ENCODE measurements at regions not wholly inside any gene's neighbourhood (a gene's known extent, or its start where the extent isn't known, plus 50 kb on each side); places are given as distances from the start of the nearest gene placed in this dataset.
A peak's percentile ranks its signal among the peaks of the same experiment; 100 is the strongest.
"Not testable (repeated sequence)": the region's sequence is repeated elsewhere in the genome, so short reads cannot be mapped to it uniquely, and the experiment has no call there.

DNA sequence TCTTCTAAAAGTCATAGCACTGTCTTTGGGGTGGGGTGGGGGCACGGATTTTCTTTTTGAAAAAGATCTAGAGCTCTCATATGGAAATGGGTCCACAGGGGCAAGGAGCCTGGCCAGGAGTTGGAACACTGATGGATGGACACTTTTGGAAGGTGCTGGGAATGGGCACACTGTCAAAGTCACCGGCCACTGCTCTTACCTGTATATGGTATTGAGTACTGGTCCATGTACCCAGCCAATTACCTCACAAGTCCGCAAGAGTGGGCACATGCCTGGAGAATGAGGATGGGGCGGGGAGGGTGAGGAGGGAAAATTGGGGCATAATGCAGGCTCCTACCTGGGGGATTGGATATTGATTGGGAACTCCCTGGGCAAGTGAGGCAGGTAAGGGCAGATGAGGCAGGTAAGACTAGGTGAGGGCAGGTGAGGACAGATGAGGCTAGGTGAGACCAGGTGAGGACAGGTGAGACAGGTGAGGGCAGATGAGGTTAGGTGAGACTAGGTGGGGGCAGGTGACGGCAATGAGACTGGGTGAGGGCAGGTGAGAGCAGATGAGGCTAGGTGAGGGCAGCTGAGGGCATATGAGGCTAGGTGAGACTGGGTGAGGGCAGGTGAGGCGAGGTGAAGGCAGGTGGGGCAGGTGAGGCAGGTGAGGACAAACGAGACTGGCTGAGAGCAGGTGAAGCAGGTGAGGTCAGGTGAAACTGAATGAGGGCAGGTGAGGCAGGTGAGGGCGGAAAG, 167.9 kb downstream of the NRN1 start:
- no peak for DNase-seq (ENCODE audit: low read depth in 2 of 2)

DNA sequence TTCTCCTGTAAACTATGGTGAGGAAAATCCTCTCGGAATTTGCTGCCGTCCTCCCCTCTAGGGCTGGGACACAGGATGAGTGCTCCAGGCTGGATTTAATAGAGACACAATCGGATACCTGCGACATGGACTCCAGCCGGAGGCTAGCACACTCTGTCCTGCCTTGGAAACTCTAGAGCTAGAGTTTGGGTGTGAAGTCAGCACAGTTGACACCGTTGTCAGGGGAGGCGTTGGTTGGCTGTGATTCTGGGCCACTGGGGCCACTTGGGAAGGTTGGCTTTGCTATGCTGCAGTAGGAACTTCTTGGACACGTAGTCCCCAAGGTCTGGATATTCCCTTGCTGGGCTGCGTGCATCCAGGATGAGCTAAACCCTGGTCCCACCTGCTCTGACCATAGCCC, 169.4 kb downstream of the NRN1 start:
- DNase-seq (ENCODE audit: low read depth in 2 of 2) = no peak

DNA sequence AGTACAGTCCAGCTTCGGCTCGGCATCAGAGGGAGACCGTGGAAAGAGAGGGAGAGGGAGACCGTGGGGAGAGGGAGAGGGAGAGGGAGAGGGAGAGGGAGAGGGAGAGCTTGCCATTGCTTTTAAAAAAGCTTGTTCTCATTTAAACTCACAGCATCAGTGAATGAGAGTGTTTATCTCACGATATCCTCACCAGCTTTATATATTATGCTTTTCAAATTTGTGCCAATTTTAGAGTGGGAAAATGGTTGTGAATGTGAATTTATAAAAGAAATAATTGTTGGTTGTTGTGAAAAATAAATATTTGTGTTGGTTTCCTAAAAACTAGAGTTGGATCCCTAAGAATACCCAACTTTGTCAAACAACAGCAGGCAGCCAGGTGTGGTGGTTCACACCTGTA, 170.1 kb downstream of the NRN1 start:
- DNase-seq (ENCODE audit: low read depth in 2 of 2) = not testable (repeated sequence)

GRCh38 chr6:5833120-5833519, 173.6 kb downstream of the NRN1 start:
- no peak for DNase-seq (ENCODE audit: low read depth in 2 of 2)

DNA sequence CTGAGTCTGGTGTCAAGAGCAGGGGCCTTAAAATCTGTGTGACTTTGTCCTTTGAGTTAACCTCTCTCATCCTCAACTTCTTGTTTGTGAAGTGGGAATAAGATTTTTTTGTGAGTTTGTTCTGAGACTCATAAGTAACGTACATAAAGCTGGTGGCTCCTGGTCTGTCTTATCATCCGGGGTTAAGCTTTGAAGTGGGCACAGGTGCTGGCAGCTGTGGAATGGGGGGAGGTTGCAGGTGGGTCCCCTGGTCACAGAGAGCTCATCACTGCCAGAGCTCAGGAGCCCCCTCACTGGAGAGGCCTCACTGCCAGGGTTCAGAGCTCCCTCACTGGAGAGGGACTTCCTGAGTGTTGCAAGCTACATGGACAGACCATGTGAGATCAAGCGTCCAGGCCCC, 174.1 kb downstream of the NRN1 start:
- DNase-seq (ENCODE audit: low read depth in 2 of 2) = no peak

- peak in 1 of 2 experiments; percentile 21 for DNase-seq (ENCODE audit: low read depth in 2 of 2)
Measured at GRCh38 chr6:5831219-5831862, 175.4 kb downstream of the NRN1 start.

GRCh38 chr6:5828296-5828695, 178.4 kb downstream of the NRN1 start:
- DNase-seq (ENCODE audit: low read depth in 2 of 2) = no peak

DNA sequence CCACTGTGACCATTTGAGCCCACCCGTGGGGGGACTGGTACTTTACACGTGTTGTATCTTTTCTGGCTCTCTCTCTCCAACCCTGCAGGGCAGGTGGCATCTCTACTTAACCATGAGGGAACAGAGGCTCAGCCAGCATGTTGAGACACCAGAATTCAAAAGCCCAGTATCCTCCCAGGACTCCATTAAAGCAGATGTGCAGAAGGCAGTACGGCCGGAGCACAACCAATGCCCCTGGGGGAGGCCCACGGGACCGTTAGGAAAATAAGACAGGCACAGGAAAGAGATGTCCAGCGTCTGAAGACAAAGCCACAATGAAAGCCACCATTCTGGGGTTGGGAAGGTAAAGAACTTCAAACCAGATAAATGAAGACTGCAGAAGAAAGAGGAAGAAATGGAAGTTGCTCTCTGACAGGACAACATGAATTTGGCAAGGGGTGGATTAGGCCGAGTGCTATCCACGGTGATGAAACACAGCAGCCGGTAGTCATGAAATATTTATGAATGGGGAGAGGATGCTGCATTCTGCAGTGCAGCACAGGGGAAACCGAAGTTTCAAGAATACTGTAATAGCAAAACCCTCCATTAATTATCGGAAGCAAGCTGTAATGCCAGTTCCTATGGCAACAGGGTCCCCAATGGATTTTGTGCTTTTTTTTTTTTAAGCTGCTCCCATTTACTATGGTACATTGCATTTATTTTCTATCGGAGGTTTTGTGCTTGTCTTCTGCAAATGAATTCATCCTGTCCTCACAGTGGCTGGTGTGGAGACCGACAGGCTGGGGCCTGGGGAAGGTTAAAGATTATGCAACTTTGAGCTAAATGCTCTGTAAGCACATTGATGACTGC, 179.4 kb downstream of the NRN1 start:
- DNase-seq (ENCODE audit: low read depth in 2 of 2) = no peak

GRCh38 chr6:5824382-5824983, 182.2 kb downstream of the NRN1 start:
- DNase-seq (ENCODE audit: low read depth in 2 of 2) = not testable (repeated sequence)
